GM04503 (cell line): ENCODE measurements at regions not wholly inside any gene's neighbourhood (a gene's known extent, or its start where the extent isn't known, plus 50 kb on each side); places are given as distances from the start of the nearest gene placed in this dataset.

Experiments
- DNase-seq: peaks from one replicate; pipeline ENCODE4 v3.0.0-alpha.2; 2012; ENCODE audit warnings: low read depth

DNA sequence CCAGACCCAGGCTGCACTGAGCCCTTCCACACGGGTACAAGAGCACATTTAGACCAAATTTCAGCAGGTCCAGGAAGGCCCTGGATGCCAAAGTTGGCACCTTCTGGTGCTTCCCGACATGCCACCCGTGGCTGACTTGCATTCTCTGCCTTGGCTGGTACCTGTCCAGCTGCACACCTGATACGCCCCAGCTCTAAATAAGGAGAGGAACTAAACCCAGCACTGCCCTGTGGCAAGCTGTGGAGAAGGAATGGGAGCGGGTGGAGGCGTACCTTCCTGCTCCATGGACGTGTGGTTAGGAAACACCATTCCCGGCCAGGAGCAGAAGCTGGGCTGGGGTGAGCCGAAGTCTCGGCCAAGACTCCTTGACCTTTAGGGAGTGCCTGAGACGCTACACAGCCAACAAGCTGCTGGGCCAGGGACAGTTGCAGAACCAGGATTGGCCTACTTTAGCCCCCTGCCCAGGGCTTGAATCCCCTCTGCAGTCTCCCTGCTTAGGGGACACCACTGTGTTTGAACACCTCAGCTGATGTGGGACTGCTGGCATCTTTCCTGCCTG is 86.5 kb upstream of the TAF1B start:
- no peak for DNase-seq

- DNase-seq, result no peak
Measured at GRCh38 chr2:9757501-9758264, 85.6 kb upstream of the TAF1B start.

DNA sequence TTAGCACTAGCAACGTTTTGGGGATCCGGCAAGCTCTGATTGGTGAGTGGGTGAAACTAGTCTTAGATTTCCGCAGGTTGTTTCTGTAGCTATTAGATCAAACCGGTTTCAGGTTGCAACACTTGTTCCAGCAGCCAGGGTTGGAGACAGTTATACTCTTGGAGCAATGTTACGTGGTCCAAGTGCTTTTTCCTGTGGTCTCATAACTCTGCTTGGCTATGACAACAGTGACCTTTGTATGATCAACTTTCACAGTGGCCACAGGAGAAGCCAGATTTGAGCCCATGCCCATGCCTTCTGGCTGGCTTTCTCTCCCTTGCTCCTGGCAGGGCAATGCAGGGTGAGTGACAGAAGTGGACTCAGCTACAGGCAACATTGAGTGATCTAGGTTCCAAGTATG is 84.5 kb upstream of the TAF1B start:
- DNase-seq, result no peak

- DNase-seq, result no peak
Measured at GRCh38 chr2:9760069-9760901, 83.0 kb upstream of the TAF1B start.

GRCh38 chr2:9760902-9761228 is 82.4 kb upstream of the TAF1B start:
- no peak for DNase-seq

DNA sequence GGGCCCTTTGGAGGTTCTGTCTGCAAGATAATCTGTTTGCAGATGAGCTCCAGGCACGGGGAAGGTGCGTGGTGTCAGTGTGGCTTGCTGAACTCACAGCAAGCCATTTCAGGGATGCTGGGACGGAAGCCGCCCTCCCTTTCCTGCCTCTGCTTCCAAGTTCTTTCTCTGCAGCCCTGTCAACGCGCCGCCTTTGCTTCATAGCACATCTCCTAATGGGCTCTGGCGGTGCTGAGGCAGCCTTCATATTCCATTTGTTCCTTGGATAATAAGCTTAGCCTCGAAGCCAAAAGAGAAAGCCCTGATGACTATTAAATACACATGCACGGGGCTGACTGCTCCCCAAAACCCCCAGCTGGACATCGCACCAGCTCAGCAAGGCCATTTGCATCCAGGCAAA is 81.7 kb upstream of the TAF1B start:
- DNase-seq, result no peak

DNA sequence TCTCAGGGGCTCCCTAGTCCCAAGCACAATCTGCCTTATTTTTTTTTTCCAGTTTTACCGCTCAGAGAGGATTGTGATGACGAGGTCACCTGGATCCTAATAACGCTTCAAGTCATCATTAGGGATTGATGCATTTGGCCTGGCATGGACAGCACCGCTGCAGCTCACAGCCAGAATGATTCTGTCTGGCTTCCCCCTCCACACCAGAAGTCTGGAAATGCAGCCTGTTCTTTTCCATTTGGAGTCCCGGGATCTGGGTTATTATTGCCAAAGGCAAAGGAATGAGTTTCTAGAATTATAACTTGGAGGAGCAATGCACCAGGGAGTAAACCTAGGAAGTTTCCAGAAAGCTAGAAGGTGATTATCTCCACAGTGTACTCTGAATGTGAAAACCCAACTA is 81.1 kb upstream of the TAF1B start:
- DNase-seq, result no peak

DNA sequence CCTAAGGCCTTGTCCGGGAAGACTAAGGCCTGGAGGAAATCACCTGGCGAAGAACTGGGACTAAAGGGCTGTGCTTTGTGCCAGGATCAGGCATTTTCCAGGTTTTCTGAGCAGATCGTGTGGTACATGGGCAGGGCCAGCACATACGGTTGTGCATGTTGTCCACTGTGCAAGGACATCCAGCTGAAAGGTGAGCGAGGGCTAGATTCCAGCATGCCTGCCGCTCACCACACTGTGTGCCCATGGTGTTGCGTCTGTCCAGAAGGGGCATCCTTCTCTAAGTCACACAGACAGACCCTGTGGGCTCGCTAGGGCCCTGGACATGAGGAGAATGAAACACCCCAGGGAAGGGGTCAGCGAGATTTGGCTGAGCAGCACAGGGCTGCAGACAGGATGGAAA is 80.3 kb upstream of the TAF1B start:
- no peak for DNase-seq

DNA sequence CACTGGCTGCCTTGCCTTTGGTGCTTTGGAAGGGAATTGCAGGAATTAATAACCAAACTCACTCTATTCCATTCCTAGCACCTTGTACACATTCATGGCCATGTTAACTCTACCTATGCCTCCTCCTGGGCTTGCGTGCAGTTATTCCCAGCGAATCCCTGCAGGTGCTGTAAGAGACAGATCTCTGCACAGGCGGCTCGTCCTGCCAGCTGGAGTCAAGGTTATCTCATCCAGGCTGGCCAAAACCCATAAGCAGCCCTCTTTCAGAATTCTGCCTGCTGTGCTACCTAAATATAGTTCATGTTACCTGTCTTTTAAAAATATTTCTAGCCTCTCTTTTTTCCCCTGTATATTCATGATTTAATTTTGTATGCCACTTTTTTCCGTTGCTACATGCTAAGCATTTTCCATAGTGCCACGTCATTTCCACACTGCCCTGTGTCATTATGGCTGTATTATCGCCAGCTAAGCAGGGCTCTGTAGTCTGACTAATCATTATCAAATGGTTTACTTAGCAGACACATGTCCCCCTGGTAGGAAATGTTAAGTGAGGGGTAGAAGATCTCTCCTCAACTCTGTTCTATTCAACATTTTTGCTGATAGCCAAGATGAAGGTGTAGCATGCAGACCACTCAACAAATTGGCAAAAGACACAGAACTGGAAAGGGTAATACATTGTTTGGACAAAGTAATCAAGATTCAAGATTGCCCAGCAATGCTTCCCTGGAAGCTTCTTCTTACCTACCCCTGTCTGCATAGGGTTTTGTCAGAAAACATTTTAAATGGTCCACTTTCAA is 79.7 kb upstream of the TAF1B start:
- DNase-seq, result no peak

DNA sequence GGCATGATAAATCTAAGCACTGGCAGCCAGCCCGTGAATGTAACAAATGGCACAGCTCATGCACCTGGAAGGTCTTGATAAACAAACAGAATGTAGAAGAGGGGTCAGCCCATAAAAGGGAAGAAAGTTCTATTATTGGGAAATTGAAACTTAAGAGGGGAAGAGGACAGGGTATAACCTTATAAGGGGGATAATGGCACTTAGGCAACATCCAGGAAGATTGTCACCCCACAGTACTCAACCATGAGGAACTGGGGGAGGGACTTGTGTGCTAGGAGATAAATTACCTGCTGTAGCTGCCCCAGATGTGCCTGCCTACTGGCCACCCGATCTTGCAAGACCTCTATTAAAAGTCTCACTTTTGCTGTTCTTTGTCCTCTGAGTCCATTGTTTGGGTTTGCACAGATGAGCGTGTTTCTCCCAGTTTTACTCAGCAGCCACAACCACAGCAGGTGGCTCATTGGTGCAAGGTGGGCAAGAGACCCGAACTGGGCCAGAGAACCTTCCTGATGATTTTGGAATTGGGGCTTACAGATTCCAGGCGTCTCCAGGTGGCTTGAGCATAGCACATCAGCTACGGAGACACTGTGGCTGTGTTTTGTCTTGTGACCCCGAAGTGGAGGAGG is 79.0 kb upstream of the TAF1B start:
- DNase-seq, result no peak

- no peak for DNase-seq
Measured at GRCh38 chr2:9765611-9766531, 77.4 kb upstream of the TAF1B start.

DNA sequence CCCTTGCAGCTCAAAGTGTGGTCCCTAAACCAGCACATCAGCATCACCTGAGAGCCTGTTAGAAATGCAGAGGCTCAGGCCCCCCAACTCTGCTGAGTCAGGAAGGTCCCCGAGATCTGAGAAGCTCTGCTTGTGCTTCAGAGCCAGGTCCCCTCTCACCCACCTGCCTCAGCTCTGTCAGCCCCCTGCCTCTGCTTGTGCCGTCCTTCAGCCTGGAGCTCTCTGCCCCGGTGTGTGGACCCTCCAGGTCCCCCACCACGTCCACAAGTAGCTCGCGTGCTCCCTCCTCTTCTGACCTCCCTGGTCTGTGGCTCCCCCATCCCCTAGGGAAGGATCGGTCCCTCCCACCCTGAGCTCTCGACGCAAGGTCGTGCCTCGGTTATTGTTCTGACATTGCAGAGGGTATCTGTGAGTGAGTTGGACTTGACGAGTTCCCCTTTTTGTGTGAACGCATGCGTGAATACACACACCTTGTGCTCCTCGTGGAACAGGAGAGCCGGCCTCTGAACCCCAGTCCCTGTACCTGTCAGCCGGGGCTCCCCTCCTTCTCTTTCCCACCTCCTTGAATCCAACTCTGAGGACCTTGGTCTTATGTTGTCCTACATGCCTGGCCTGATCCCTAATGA is 75.5 kb upstream of the TAF1B start:
- DNase-seq, result no peak

- no peak for DNase-seq
Measured at GRCh38 chr2:9768388-9768787, 74.9 kb upstream of the TAF1B start.

DNA sequence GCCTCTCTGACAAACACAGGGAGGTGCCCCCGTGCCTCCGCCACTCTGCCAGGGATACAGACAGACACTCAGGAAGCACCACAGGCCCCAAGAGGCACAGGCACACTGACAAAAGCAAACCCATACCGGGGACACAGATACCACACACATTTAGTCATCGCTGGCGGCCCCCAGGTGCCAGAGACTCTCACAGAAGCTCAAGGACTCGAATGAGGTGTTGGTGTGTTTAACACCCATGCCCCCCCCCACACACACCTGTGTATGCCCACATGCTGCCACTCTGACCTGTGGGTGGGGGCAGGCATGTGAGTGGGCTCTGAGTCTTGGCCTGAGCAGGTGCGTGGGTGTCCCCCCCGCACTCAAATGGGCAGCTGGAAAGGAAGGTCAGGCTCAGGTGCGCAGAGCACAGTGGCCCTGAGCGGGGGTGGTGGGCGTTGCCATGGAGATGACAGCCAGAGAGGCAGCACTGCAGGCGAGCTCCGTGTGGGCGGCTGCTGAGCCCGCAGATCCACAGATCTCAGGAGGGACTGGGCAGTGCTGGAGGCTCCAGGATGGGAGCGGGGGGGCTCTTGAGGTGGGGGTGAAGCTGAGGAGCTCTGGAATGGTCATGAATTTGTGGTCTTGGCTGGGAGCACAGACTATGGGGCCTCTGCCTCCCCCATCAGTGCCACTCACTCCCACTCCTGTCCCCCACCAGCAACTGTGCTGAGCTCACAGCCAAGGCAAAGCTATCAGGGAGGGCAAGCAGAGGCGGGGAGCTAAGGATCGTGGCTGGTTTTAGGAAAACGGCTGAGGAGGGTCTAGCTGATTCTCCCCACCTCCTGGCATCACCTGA is 73.9 kb upstream of the TAF1B start:
- DNase-seq, result no peak

DNA sequence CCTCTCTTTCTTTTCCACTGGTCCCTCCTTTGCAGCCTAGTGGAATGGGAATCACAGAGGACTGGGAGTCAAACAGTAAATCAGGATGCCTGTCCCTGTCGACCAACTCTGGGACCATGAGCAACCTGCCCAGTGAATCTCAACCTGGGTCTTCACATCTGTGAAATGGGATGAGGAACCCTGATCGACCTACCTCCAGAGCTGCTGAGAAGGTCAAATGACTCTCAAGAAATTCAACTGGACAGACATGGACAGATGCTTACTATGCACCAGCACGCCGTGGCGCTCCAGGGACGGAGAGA is 73.3 kb upstream of the TAF1B start:
- no peak for DNase-seq

DNA sequence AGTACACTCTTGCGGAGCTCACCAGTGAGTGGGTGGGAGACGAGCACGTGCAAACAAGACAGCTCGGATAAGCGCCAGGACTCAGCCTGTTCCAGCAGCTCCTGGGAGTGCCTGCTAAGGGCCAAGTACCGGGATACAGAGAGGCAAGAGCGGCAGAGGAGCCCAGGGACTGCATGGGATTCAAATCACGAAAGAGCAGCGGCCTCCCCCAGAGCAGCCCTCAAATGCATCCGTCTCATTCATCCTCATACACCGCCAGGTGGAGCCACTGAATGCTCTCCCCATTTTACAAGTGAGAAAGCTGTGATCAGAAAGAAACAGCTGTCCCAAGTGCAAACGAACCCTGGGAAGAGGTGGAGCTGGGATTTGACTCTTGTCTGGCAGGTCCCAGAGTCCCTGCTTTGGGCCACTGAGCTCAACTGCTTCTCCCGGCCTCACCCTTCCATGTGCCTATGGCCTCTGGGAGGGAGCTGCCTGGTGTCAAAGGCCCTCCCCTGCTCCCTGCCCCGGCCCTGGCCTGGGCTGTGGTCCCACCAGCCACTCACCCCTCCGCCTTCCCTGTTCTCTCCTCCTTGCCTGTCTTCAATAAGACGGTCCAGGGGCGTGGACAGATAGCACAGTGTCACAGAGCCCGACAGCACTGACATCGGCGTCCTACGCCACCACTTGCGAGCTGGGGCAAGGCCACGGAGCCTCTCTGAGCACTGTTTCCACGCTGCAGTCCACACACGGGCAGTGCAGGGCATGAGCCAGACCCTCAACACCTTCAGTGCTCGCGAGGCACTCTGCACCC is 72.8 kb upstream of the TAF1B start:
- DNase-seq, result no peak

GRCh38 chr2:9771101-9771449 is 72.2 kb upstream of the TAF1B start:
- no peak for DNase-seq

- peak; percentile 75 for DNase-seq
Measured at GRCh38 chr2:9771481-9772017, 71.7 kb upstream of the TAF1B start.
